ENCODE measurements at regions not wholly inside any gene's neighbourhood (a gene's known extent, or its start where the extent isn't known, plus 50 kb on each side); places are given as distances from the start of the nearest gene placed in this dataset.

DNA sequence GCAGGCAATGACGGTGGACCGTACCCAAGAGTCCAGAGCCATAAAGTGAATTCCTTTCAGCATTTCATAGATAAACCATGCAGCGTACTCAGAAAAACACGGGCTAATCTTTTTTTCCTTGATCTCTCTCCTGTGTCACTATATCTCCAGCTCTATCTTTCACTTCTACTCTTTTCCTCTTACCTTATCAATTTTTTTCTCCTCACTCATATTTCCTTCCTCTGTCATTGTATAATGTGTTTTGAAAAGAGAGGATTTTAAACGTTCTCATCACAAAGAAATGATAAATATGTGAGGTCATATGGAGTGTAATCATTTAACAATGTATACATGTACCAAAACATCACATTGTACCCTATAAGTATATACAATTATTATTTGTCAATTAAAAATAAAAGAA, 176.5 kb downstream of the CPE start:
- 3% methylated on average over 5 of the region's 5 CpGs for WGBS (ENCODE audit: low lambda C conversion rate)
- H3K4me2 ChIP-seq (ENCODE audit: low read depth, low read length), result no peak overlapping the region
- CTCF ChIA-PET (ENCODE audit: low intra/inter-chr PET ratio, low total read pairs), result no interaction called here
- intact Hi-C loops (cut with micrococcal nuclease; ENCODE audit: unreplicated experiment) (no loop called here), in situ Hi-C loops (cut with HindIII; ENCODE audit: extremely low pct_ligation_motif_present, low pct_unique_long_range_greater_than_20kb) (no loop called here)
- no peaks in the 10 kb centered on the region for H3K4me1 ChIP-seq (ENCODE audit: insufficient read depth, low read length)
- FAIRE-seq (no peak), ATAC-seq (no peak), DNase-seq (ENCODE audit: low spot score) (no peak)
- no peaks in the 10 kb centered on the region for H3K9me3 ChIP-seq (ENCODE audit: low read length)
- no peak overlapping the region for H3K4me3 ChIP-seq (replicated peaks in 1 of 3; ENCODE audit: insufficient read depth in 1 of 3, low read depth in 2 of 3, low read length in 3 of 3)
- no peaks in the 10 kb centered on the region for H4K20me1 ChIP-seq (ENCODE audit: insufficient read depth, low read length)
- no peaks in the 10 kb centered on the region for H3K79me2 ChIP-seq (ENCODE audit: insufficient read depth, low read length)
- no peaks in the 10 kb centered on the region for H3K36me3 ChIP-seq (replicated peaks in 1 of 2; ENCODE audit: control insufficient read depth in 1 of 2, insufficient read depth in 2 of 2, low read length in 2 of 2)
- H3K9ac ChIP-seq (ENCODE audit: insufficient read depth, low read depth, low read length), result no peak overlapping the region
- H2AFZ ChIP-seq (ENCODE audit: low read length), result no peak overlapping the region
- TF ChIP-seq ARID2 (CRISPR knock-in tag; IDR thresholded peaks at IDR 0.05; ENCODE audit: borderline replicate concordance) (no peak), ZNF746 (CRISPR knock-in tag; IDR thresholded peaks at IDR 0.05) (no peak), ZNF292 (CRISPR knock-in tag; IDR thresholded peaks at IDR 0.05; ENCODE audit: borderline replicate concordance, low read depth) (no peak), FIP1L1 (IDR thresholded peaks at IDR 0.05; ENCODE audit: borderline replicate concordance, insufficient read depth, low read depth, low read length) (no peak), AHR (CRISPR knock-in tag; IDR thresholded peaks at IDR 0.05) (no peak), RBAK (CRISPR knock-in tag; IDR thresholded peaks at IDR 0.05) (no peak), KAT7 (CRISPR knock-in tag; IDR thresholded peaks at IDR 0.05; ENCODE audit: borderline replicate concordance) (no peak), SAFB2 (CRISPR knock-in tag; IDR thresholded peaks at IDR 0.05; ENCODE audit: borderline replicate concordance, low read depth) (no peak)
- TF ChIP-seq, protein P1, sequence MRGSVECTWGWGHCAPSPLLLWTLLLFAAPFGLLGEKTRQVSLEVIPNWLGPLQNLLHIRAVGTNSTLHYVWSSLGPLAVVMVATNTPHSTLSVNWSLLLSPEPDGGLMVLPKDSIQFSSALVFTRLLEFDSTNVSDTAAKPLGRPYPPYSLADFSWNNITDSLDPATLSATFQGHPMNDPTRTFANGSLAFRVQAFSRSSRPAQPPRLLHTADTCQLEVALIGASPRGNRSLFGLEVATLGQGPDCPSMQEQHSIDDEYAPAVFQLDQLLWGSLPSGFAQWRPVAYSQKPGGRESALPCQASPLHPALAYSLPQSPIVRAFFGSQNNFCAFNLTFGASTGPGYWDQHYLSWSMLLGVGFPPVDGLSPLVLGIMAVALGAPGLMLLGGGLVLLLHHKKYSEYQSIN (CRISPR knock-in tag; IDR thresholded peaks at IDR 0.05; ENCODE audit: borderline replicate concordance), result no peak
- TF ChIP-seq, protein P2, sequence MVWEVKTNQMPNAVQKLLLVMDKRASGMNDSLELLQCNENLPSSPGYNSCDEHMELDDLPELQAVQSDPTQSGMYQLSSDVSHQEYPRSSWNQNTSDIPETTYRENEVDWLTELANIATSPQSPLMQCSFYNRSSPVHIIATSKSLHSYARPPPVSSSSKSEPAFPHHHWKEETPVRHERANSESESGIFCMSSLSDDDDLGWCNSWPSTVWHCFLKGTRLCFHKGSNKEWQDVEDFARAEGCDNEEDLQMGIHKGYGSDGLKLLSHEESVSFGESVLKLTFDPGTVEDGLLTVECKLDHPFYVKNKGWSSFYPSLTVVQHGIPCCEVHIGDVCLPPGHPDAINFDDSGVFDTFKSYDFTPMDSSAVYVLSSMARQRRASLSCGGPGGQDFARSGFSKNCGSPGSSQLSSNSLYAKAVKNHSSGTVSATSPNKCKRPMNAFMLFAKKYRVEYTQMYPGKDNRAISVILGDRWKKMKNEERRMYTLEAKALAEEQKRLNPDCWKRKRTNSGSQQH (CRISPR knock-in tag; IDR thresholded peaks at IDR 0.05; ENCODE audit: low read depth), result no peak
- H3K27me3 ChIP-seq (ENCODE audit: control insufficient read depth in 1 of 2, insufficient read depth in 2 of 2, low read length in 2 of 2), result peaks cover 0 to 10% of the 10 kb centered on the region in 2 experiments; a peak in 1 of 5 replicates
- BruUV-seq (replicated peaks), result no TSS peak
- H3K27ac ChIP-seq (ENCODE audit: extremely low read length, insufficient read depth, low read length), result no peak overlapping the region
- POLR2A ChIA-PET, result no interaction called here
